Activated CD8-positive, alpha-beta memory T cell treated with anti-CD3 and anti-CD28 coated beads, Interleukin-2, amount 50 U/mL, for 4 hours (primary cell): ENCODE measurements at regions not wholly inside any gene's neighbourhood (a gene's known extent, or its start where the extent isn't known, plus 50 kb on each side); places are given as distances from the start of the nearest gene placed in this dataset.
"Not testable (repeated sequence)": the region's sequence is repeated elsewhere in the genome, so short reads cannot be mapped to it uniquely, and the experiment has no call there.

ENCODE experiments used
- DNase-seq: peaks from one replicate; pipeline ENCODE4 v3.0.0-alpha.2; 2020

- DNase-seq: no peak
These were observed 366.5 kb downstream of the CXXC4 start for GRCh38 chr4:104128031-104128849.

GRCh38 chr4:104123021-104123420, 371.7 kb downstream of the CXXC4 start:
- no peak for DNase-seq

- no peak for DNase-seq
These were observed 376.9 kb downstream of the CXXC4 start for GRCh38 chr4:104117776-104118175.

- no peak for DNase-seq
These were observed 380.8 kb downstream of the CXXC4 start for GRCh38 chr4:104113850-104114249.

GRCh38 chr4:104099141-104099540, 379.4 kb upstream of the TACR3 start:
- DNase-seq: no peak

GRCh38 chr4:104093247-104093646, 373.5 kb upstream of the TACR3 start:
- DNase-seq: no peak

- no peak for DNase-seq
These were observed 353.4 kb upstream of the TACR3 start for GRCh38 chr4:104073229-104073628.

GRCh38 chr4:104066533-104066932, 346.7 kb upstream of the TACR3 start:
- no peak for DNase-seq

GRCh38 chr4:104064646-104065577, 345.1 kb upstream of the TACR3 start:
- no peak for DNase-seq

GRCh38 chr4:104063341-104063740, 343.6 kb upstream of the TACR3 start:
- no peak for DNase-seq

- no peak for DNase-seq
These were observed 324.6 kb upstream of the TACR3 start for GRCh38 chr4:104044369-104044768.

GRCh38 chr4:104032896-104033295, 313.1 kb upstream of the TACR3 start:
- no peak for DNase-seq

- no peak for DNase-seq
These were observed 305.5 kb upstream of the TACR3 start for GRCh38 chr4:104025251-104025650.

- DNase-seq: no peak
These were observed 303.0 kb upstream of the TACR3 start for GRCh38 chr4:104022831-104023230.

- DNase-seq: no peak
These were observed 302.4 kb upstream of the TACR3 start for GRCh38 chr4:104022226-104022625.

- no peak for DNase-seq
These were observed 300.9 kb upstream of the TACR3 start for GRCh38 chr4:104020641-104021040.

GRCh38 chr4:104017213-104017612, 297.4 kb upstream of the TACR3 start:
- no peak for DNase-seq

- DNase-seq: no peak
These were observed 295.9 kb upstream of the TACR3 start for GRCh38 chr4:104015680-104016079.

- no peak for DNase-seq
These were observed 290.9 kb upstream of the TACR3 start for GRCh38 chr4:104010722-104011121.

- DNase-seq: not testable (repeated sequence)
These were observed 282.5 kb upstream of the TACR3 start for GRCh38 chr4:104002318-104002717.

GRCh38 chr4:103998756-103999155, 279.0 kb upstream of the TACR3 start:
- DNase-seq: no peak

- no peak for DNase-seq
These were observed 276.9 kb upstream of the TACR3 start for GRCh38 chr4:103996637-103997036.

- DNase-seq: no peak
These were observed 276.3 kb upstream of the TACR3 start for GRCh38 chr4:103996064-103996463.

GRCh38 chr4:103994059-103994458, 274.3 kb upstream of the TACR3 start:
- DNase-seq: no peak
